AG04450 (cell line): ENCODE measurements at regions not wholly inside any gene's neighbourhood (a gene's known extent, or its start where the extent isn't known, plus 50 kb on each side); places are given as distances from the start of the nearest gene placed in this dataset.

Experiments used
- CTCF ChIA-PET: fragments of 300-600, 350-600 bp; formaldehyde crosslinking; extraction: SDS; loops from one replicate; lab custom pipeline; 2022; ENCODE audit warnings: antibody characterized with exemption, inconsistent platforms; lab: Charles Lee
- POLR2A ChIA-PET: fragments of 350-600 bp; formaldehyde crosslinking; extraction: SDS; loops from one replicate; lab custom pipeline; 2021; ENCODE audit warnings: antibody characterized with exemption, inconsistent platforms; lab: Yijun Ruan, JAX
- DNase-seq: peaks from one replicate; pipeline ENCODE4 v3.0.0-alpha.2; 2011; ENCODE audit warnings: low read depth, low spot score
- H3K27ac ChIP-seq: one replicate; pipeline ENCODE4 v1.5.1; 2012; ENCODE audit warnings: low read depth, low read length, control low read depth
- H3K27me3 ChIP-seq: one replicate; pipeline ENCODE4 v1.6.0; 2012; ENCODE audit warnings: low read length; ENCODE audit not compliant: control insufficient read depth, insufficient read depth
- H3K4me3 ChIP-seq: 2 replicates; pipeline ENCODE4 v1.5.1; 2011; ENCODE audit warnings: mild to moderate bottlenecking, low read depth, low read length, control low read depth
- H3K9me3 ChIP-seq: 2 replicates; pipeline ENCODE4 v1.5.1; 2012; ENCODE audit warnings: low read length; ENCODE audit not compliant: control insufficient read depth, insufficient read depth
- TF ChIP-seq, protein P1 (sequence below): IDR thresholded peaks from 2 replicates; pipeline ENCODE4 v1.5.1; 2011; ENCODE audit warnings: low read depth, low read length, control low read depth, inconsistent platforms

DNA sequence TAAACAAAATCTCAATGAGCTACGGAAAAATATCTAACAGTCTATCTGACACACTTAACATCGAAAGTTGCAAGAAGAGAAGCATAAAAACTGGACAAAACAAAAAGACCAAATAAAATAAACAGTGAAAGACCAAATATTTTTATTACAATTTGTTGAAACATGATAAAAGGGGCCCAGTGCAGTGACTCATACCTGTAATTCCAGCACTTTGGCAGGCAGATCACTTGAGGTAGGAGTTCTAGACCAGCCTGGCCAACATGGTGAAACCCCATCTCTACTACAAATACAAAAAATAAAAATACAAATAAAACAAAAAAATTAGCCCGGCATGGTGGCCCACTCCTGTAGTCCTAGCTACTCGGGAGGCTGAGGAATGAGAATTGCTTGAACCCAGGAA lies 914.0 kb upstream of the ALCAM start:
- TF ChIP-seq, protein P1, sequence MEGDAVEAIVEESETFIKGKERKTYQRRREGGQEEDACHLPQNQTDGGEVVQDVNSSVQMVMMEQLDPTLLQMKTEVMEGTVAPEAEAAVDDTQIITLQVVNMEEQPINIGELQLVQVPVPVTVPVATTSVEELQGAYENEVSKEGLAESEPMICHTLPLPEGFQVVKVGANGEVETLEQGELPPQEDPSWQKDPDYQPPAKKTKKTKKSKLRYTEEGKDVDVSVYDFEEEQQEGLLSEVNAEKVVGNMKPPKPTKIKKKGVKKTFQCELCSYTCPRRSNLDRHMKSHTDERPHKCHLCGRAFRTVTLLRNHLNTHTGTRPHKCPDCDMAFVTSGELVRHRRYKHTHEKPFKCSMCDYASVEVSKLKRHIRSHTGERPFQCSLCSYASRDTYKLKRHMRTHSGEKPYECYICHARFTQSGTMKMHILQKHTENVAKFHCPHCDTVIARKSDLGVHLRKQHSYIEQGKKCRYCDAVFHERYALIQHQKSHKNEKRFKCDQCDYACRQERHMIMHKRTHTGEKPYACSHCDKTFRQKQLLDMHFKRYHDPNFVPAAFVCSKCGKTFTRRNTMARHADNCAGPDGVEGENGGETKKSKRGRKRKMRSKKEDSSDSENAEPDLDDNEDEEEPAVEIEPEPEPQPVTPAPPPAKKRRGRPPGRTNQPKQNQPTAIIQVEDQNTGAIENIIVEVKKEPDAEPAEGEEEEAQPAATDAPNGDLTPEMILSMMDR, result no peak
- no peak for DNase-seq
- CTCF ChIA-PET, result no interaction called here
- Histone ChIP-seq H3K27me3 (no peaks in the 10 kb centered on the region), H3K9me3 (no peaks in the 10 kb centered on the region), H3K4me3 (no peak overlapping the region), H3K27ac (no peak overlapping the region)
- POLR2A ChIA-PET, result no interaction called here

DNA sequence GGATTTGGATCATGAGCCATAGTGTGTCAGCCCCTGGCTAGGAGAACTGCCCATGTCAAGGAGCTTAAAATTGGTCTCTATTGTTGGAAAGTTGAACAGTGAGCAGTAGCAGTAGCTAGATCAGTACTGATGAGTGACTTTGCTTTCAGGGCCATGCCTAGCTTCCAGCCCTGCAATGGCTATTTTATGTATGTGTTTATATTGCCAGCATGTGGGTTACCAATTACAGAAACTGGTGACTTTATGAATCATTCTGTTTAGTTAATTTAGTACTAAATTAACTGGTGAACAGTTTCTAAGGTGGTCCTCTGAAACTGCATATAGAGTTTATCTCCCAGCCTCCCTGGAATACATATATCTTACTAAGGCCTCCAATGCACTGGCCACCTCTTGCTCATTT lies 908.1 kb upstream of the ALCAM start:
- CTCF ChIA-PET, result no interaction called here

DNA sequence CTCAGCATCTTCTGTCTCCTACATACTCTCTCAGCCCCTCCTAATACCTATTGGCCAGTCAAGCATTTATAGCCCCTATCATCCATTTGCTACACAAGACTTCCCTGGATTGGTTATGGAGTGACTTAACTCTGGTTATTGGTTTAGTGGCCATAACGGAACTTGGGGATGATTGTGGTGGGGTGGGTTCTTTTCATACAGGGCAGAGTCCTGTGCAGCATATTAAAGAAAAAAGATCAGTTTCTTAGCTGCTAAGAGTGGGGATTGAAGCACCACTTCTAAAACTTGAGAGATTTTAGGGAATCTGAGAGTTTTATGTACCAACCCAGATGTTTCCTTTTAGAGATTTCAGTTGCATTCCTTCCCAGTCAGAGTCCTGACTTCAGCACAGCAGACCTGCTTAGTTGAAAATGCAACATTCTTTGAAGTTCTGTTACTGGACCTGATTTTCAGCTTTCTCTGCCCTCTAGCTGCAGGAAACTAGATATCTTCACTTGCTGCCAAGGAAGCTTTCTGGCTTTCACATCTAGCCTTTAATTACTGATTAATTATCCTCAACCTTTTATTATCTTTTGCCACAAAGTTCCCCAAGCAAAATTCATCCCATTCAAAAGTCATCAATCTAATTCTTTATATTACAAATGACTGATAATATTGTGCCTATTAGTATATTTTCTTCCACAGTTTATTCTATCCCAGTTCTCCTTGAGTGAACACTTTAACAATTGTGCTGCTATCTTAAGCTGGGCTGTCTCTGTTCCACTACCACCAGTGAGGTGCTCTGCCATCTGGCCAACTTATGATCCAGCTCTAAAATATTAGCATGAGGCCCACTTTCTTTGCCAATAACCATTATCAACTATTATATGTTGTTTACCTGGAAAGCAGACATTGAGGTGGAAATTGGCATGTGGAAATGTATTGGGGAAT lies 906.0 kb upstream of the ALCAM start:
- no peaks in the 10 kb centered on the region for H3K27me3 ChIP-seq
- peak; percentile 7 for DNase-seq
- CTCF ChIA-PET, result interaction anchor here (0.6 to 1.5 kb wide), 6 partner anchors 19 to 908 kb away, joined by 3 to 5 read pairs (median 3); no protein-coding TSS in a partner anchor
- no peak overlapping the region for H3K27ac ChIP-seq
- H3K9me3 ChIP-seq, result no peaks in the 10 kb centered on the region
- POLR2A ChIA-PET, result no interaction called here
- no peak overlapping the region for H3K4me3 ChIP-seq
- TF ChIP-seq, protein P1, result peak; percentile 39

More for the DNA sequence above, 908.1 kb upstream of the ALCAM start:
- Histone ChIP-seq H3K27me3 (no peaks in the 10 kb centered on the region), H3K4me3 (no peak overlapping the region), H3K9me3 (no peaks in the 10 kb centered on the region), H3K27ac (no peak overlapping the region)
- TF ChIP-seq, protein P1, result no peak
- no peak for DNase-seq
- POLR2A ChIA-PET, result no interaction called here

DNA sequence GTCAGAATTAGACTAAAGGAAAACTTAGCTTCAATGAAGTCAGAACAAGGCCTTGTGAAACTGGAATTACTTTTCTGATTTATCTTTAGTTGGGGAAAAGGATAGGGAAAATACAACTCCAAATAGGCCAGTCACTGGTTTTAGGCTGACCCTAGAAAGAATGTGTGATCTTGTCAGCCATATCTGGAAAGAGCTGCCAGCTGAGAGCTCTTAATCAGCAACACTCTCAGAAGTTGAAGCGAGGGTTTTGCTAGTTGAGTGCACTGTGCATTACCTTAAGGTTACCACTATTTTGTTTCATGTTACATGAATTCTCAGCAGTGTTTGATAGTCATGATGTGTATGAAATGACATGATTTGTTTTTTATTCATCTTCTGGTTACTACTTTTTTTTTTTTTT lies 905.3 kb upstream of the ALCAM start:
- Histone ChIP-seq H3K9me3 (no peaks in the 10 kb centered on the region), H3K4me3 (no peak overlapping the region), H3K27me3 (no peaks in the 10 kb centered on the region), H3K27ac (no peak overlapping the region)
- ChIA-PET POLR2A (no interaction called here), CTCF (interaction anchor here (1.0 to 1.5 kb wide), 5 partner anchors 40 to 907 kb away, joined by 3 to 5 read pairs (median 3); no protein-coding TSS in a partner anchor)
- DNase-seq, result no peak
- TF ChIP-seq, protein P1, result no peak

DNA sequence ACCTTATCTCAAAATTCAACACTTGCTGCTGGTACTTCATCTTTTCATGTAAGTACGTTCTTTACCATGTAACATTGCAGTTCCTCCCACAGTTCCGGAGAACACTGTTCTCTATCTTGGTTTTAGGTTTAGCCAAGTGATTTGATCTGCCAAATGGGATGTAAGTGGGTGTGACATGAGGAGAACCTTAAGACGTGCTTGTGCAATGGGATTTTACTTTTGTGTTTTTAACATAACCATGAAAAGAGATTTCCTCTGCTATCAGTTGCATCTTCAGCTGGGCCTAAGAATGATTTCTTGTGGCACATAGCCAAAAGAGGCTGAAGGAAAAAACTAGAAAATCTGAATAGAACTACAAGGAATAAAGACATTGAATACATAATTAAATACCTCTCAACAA lies 894.5 kb upstream of the ALCAM start:
- no peak for DNase-seq
- H3K27ac ChIP-seq, result no peak overlapping the region
- H3K27me3 ChIP-seq, result no peaks in the 10 kb centered on the region
- TF ChIP-seq, protein P1, result no peak
- H3K4me3 ChIP-seq, result no peak overlapping the region
- POLR2A ChIA-PET, result no interaction called here
- CTCF ChIA-PET, result no interaction called here
- H3K9me3 ChIP-seq, result peaks cover 4% of the 10 kb centered on the region; the same call in 1 of the 2 replicates
